HG02623 (cell line): ENCODE measurements at regions not wholly inside any gene's neighbourhood (a gene's known extent, or its start where the extent isn't known, plus 50 kb on each side); places are given as distances from the start of the nearest gene placed in this dataset.

Source experiments
- ATAC-seq: cut with Tn5 transposase; IDR thresholded peaks from one replicate; pipeline ENCODE4 v1.9.1; 2021; ENCODE audit warnings: moderate library complexity; ENCODE audit not compliant: unreplicated experiment

GRCh38 chr2:134135793-134136192 lies 118.1 kb upstream of the MGAT5 start:
- no peak for ATAC-seq

- no peak for ATAC-seq
These were observed 117.1 kb upstream of the MGAT5 start for GRCh38 chr2:134136731-134137130.

- ATAC-seq, result no peak
These were observed 116.7 kb upstream of the MGAT5 start for GRCh38 chr2:134137182-134137611.

- ATAC-seq, result no peak
These were observed 115.8 kb upstream of the MGAT5 start for GRCh38 chr2:134138115-134138514.

- ATAC-seq, result no peak
These were observed 114.3 kb upstream of the MGAT5 start for GRCh38 chr2:134139611-134140010.

GRCh38 chr2:134140251-134140661 lies 113.6 kb upstream of the MGAT5 start:
- ATAC-seq, result no peak

- no peak for ATAC-seq
These were observed 112.1 kb upstream of the MGAT5 start for GRCh38 chr2:134141598-134142340.

GRCh38 chr2:134142341-134142738 lies 111.5 kb upstream of the MGAT5 start:
- ATAC-seq, result no peak

- no peak for ATAC-seq
These were observed 111.0 kb upstream of the MGAT5 start for GRCh38 chr2:134142903-134143302.

GRCh38 chr2:134143568-134143967 lies 110.3 kb upstream of the MGAT5 start:
- no peak for ATAC-seq

GRCh38 chr2:134144081-134144596 lies 109.7 kb upstream of the MGAT5 start:
- no peak for ATAC-seq

- no peak for ATAC-seq
These were observed 109.2 kb upstream of the MGAT5 start for GRCh38 chr2:134144651-134145050.

- no peak for ATAC-seq
These were observed 108.4 kb upstream of the MGAT5 start for GRCh38 chr2:134145519-134145918.

- no peak for ATAC-seq
These were observed 107.7 kb upstream of the MGAT5 start for GRCh38 chr2:134146161-134146560.

- ATAC-seq, result no peak
These were observed 107.3 kb upstream of the MGAT5 start for GRCh38 chr2:134146620-134147019.

- ATAC-seq, result no peak
These were observed 105.7 kb upstream of the MGAT5 start for GRCh38 chr2:134148172-134148571.

- ATAC-seq, result no peak
These were observed 104.9 kb upstream of the MGAT5 start for GRCh38 chr2:134148843-134149472.

- no peak for ATAC-seq
These were observed 104.0 kb upstream of the MGAT5 start for GRCh38 chr2:134149904-134150303.

- ATAC-seq, result no peak
These were observed 103.1 kb upstream of the MGAT5 start for GRCh38 chr2:134150760-134151159.

- ATAC-seq, result no peak
These were observed 101.5 kb upstream of the MGAT5 start for GRCh38 chr2:134152045-134153010.

GRCh38 chr2:134153294-134153880 lies 100.5 kb upstream of the MGAT5 start:
- ATAC-seq, result no peak
